HepG2 (cell line): ENCODE measurements at regions not wholly inside any gene's neighbourhood (a gene's known extent, or its start where the extent isn't known, plus 50 kb on each side); places are given as distances from the start of the nearest gene placed in this dataset.

Experiments used
- TRIM22 ChIP-seq: fragments of 450-650 bp; IDR thresholded peaks from 2 replicates; pipeline ENCODE4 v1.6.1; 2017
- ZBTB8A ChIP-seq: sonication (generic); formaldehyde crosslinking; IDR thresholded peaks from 2 replicates; pipeline ENCODE4 v1.4.0; 2020; ENCODE audit warnings: mild to moderate bottlenecking, low read depth, missing genetic modification reagents, borderline replicate concordance

- TF ChIP-seq TRIM22 (no peak), ZBTB8A (CRISPR knock-in tag) (no peak)
Measured at GRCh38 chr4:129604632-129605255, 508.8 kb downstream of the C4orf33 start.
